ENCODE measurements at regions not wholly inside any gene's neighbourhood (a gene's known extent, or its start where the extent isn't known, plus 50 kb on each side); places are given as distances from the start of the nearest gene placed in this dataset.

- in situ Hi-C loops (cut with HindIII; ENCODE audit: extremely low pct_ligation_motif_present, low pct_unique_long_range_greater_than_20kb): no loop called here
- no TSS peak for BruUV-seq (replicated peaks)
- Histone ChIP-seq H3K9ac (ENCODE audit: insufficient read depth, low read depth, low read length) (no peak overlapping the region), H3K36me3 (replicated peaks in 1 of 2; ENCODE audit: control insufficient read depth in 1 of 2, insufficient read depth in 2 of 2, low read length in 2 of 2) (no peaks in the 10 kb centered on the region), H3K4me1 (ENCODE audit: insufficient read depth, low read length) (no peaks in the 10 kb centered on the region), H4K20me1 (ENCODE audit: insufficient read depth, low read length) (no peaks in the 10 kb centered on the region), H2AFZ (ENCODE audit: low read length) (no peak overlapping the region), H3K79me2 (ENCODE audit: insufficient read depth, low read length) (no peaks in the 10 kb centered on the region), H3K4me2 (ENCODE audit: low read depth, low read length) (no peak overlapping the region), H3K27ac (ENCODE audit: extremely low read length, insufficient read depth, low read length) (no peak overlapping the region), H3K9me3 (ENCODE audit: low read length) (no peaks in the 10 kb centered on the region), H3K4me3 (replicated peaks in 1 of 3; ENCODE audit: insufficient read depth in 1 of 3, low read depth in 2 of 3, low read length in 3 of 3) (no peak overlapping the region), H3K27me3 (ENCODE audit: control insufficient read depth in 1 of 2, insufficient read depth in 2 of 2, low read length in 2 of 2) (peaks cover 0 to 1% of the 10 kb centered on the region in 2 experiments; a peak in 2 of 5 replicates)
- TF ChIP-seq, protein P1, sequence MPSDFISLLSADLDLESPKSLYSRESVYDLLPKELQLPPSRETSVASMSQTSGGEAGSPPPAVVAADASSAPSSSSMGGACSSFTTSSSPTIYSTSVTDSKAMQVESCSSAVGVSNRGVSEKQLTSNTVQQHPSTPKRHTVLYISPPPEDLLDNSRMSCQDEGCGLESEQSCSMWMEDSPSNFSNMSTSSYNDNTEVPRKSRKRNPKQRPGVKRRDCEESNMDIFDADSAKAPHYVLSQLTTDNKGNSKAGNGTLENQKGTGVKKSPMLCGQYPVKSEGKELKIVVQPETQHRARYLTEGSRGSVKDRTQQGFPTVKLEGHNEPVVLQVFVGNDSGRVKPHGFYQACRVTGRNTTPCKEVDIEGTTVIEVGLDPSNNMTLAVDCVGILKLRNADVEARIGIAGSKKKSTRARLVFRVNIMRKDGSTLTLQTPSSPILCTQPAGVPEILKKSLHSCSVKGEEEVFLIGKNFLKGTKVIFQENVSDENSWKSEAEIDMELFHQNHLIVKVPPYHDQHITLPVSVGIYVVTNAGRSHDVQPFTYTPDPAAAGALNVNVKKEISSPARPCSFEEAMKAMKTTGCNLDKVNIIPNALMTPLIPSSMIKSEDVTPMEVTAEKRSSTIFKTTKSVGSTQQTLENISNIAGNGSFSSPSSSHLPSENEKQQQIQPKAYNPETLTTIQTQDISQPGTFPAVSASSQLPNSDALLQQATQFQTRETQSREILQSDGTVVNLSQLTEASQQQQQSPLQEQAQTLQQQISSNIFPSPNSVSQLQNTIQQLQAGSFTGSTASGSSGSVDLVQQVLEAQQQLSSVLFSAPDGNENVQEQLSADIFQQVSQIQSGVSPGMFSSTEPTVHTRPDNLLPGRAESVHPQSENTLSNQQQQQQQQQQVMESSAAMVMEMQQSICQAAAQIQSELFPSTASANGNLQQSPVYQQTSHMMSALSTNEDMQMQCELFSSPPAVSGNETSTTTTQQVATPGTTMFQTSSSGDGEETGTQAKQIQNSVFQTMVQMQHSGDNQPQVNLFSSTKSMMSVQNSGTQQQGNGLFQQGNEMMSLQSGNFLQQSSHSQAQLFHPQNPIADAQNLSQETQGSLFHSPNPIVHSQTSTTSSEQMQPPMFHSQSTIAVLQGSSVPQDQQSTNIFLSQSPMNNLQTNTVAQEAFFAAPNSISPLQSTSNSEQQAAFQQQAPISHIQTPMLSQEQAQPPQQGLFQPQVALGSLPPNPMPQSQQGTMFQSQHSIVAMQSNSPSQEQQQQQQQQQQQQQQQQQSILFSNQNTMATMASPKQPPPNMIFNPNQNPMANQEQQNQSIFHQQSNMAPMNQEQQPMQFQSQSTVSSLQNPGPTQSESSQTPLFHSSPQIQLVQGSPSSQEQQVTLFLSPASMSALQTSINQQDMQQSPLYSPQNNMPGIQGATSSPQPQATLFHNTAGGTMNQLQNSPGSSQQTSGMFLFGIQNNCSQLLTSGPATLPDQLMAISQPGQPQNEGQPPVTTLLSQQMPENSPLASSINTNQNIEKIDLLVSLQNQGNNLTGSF (CRISPR knock-in tag; IDR thresholded peaks at IDR 0.05): no peak
- no peak for TF ChIP-seq ZNF10 (CRISPR knock-in tag; IDR thresholded peaks at IDR 0.05; ENCODE audit: borderline replicate concordance, low read depth)
- TF ChIP-seq ZNF780A (CRISPR knock-in tag; IDR thresholded peaks at IDR 0.05): no peak
- TF ChIP-seq HIVEP1 (CRISPR knock-in tag; IDR thresholded peaks at IDR 0.05): no peak
- TF ChIP-seq NKX3-1 (CRISPR knock-in tag; IDR thresholded peaks at IDR 0.05): no peak
- TF ChIP-seq TBL1XR1 (IDR thresholded peaks at IDR 0.05; ENCODE audit: borderline replicate concordance, low read length, partially characterized antibody): no peak
- no peak for TF ChIP-seq ARNTL (CRISPR knock-in tag; IDR thresholded peaks at IDR 0.05)
- TF ChIP-seq ZBTB8A (CRISPR knock-in tag; IDR thresholded peaks at IDR 0.05; ENCODE audit: borderline replicate concordance, low read depth): no peak
- TF ChIP-seq ZNF430 (CRISPR knock-in tag; IDR thresholded peaks at IDR 0.05): no peak
- no peak for TF ChIP-seq PLSCR1 (CRISPR knock-in tag; IDR thresholded peaks at IDR 0.05; ENCODE audit: borderline replicate concordance)
- no peak for TF ChIP-seq FLYWCH1 (CRISPR knock-in tag; IDR thresholded peaks at IDR 0.05)
- DNase-seq (ENCODE audit: low spot score) (no peak), ATAC-seq (no peak), FAIRE-seq (no peak)
- WGBS (ENCODE audit: low lambda C conversion rate): 12% methylated on average over 6 of the region's 6 CpGs
- ChIA-PET CTCF (ENCODE audit: low intra/inter-chr PET ratio, low total read pairs) (no interaction called here), POLR2A (no interaction called here)
- intact Hi-C loops (cut with micrococcal nuclease; ENCODE audit: unreplicated experiment): no loop called here
These were observed 157.0 kb upstream of the CDH11 start for GRCh38 chr16:65278874-65279273.
